ENCODE measurements at regions not wholly inside any gene's neighbourhood (a gene's known extent, or its start where the extent isn't known, plus 50 kb on each side); places are given as distances from the start of the nearest gene placed in this dataset.

GRCh38 chr1:232111611-232112010 is 485.0 kb downstream of the DISC1 start:
- no peaks in the 10 kb centered on the region for H3K9me3 ChIP-seq
- 41 to 51% (median 46%) methylated on average over 3 of the region's 3 CpGs for whole genome bisulfite sequencing, 5 donors
- H3K4me3 ChIP-seq: no peak overlapping the region
- TF ChIP-seq CTCF (IDR thresholded peaks at IDR 0.05 in 8 of 11, conservative IDR thresholded peaks at IDR 0.05 in 3 of 11): no peak
- no peaks in the 10 kb centered on the region for H3K36me3 ChIP-seq
- intact Hi-C loops (cut with DNase I; ENCODE audit: low total_unique reads): no loop called here
- peaks cover 0 to 10% (median 7%) of the 10 kb centered on the region in 7 donors for H3K27me3 ChIP-seq (replicated peaks in 1 of 7)
- no peaks in the 10 kb centered on the region for H3K4me1 ChIP-seq
- no peak for DNase-seq
- no peak overlapping the region for H3K27ac ChIP-seq

GRCh38 chr1:232110281-232111090 is 483.9 kb downstream of the DISC1 start:
- TF ChIP-seq POLR2AphosphoS5 (IDR thresholded peaks at IDR 0.05): no peak
- no peak for TF ChIP-seq POLR2A (IDR thresholded peaks at IDR 0.05)
- TF ChIP-seq CTCF (IDR thresholded peaks at IDR 0.05 in 8 of 11, conservative IDR thresholded peaks at IDR 0.05 in 3 of 11): no peak
- DNase-seq: no peak
- Histone ChIP-seq H3K27me3 (replicated peaks in 1 of 7) (peaks cover 0 to 17% (median 7%) of the 10 kb centered on the region in 7 donors), H3K9me3 (no peaks in the 10 kb centered on the region), H3K4me1 (no peaks in the 10 kb centered on the region), H3K36me3 (no peaks in the 10 kb centered on the region), H3K4me3 (no peak overlapping the region), H3K27ac (no peak overlapping the region)
- WGBS, 5 donors: 45 to 53% (median 52%) methylated on average over 14 of the region's 14 CpGs
- intact Hi-C loops (cut with DNase I; ENCODE audit: low total_unique reads): no loop called here

- no peaks in the 10 kb centered on the region for H3K4me1 ChIP-seq
- no peaks in the 10 kb centered on the region for H3K36me3 ChIP-seq
- no peak overlapping the region for H3K27ac ChIP-seq
- H3K9me3 ChIP-seq: no peaks in the 10 kb centered on the region
- TF ChIP-seq POLR2A (IDR thresholded peaks at IDR 0.05) (no peak), POLR2AphosphoS5 (IDR thresholded peaks at IDR 0.05) (no peak), CTCF (IDR thresholded peaks at IDR 0.05 in 8 of 11, conservative IDR thresholded peaks at IDR 0.05 in 3 of 11) (no peak)
- intact Hi-C loops (cut with DNase I; ENCODE audit: low total_unique reads): no loop called here
- DNase-seq: no peak
- H3K4me3 ChIP-seq: no peak overlapping the region
- WGBS, 5 donors: 67 to 91% (median 85%) methylated on average over 1 of the region's 1 CpG
- peaks cover 0 to 19% (median 7%) of the 10 kb centered on the region in 7 donors for H3K27me3 ChIP-seq (replicated peaks in 1 of 7)
Observed at GRCh38 chr1:232109391-232109790, 482.8 kb downstream of the DISC1 start.

- no peak overlapping the region for H3K4me3 ChIP-seq
- no peak for TF ChIP-seq POLR2AphosphoS5 (IDR thresholded peaks at IDR 0.05)
- no peak for TF ChIP-seq CTCF (IDR thresholded peaks at IDR 0.05 in 8 of 11, conservative IDR thresholded peaks at IDR 0.05 in 3 of 11)
- TF ChIP-seq POLR2A (IDR thresholded peaks at IDR 0.05): no peak
- H3K27ac ChIP-seq: no peak overlapping the region
- 73 to 79% (median 76%) methylated on average over 3 of the region's 3 CpGs for WGBS, 5 donors
- no peaks in the 10 kb centered on the region for H3K4me1 ChIP-seq
- intact Hi-C loops (cut with DNase I; ENCODE audit: low total_unique reads): no loop called here
- no peaks in the 10 kb centered on the region for H3K36me3 ChIP-seq
- H3K27me3 ChIP-seq (replicated peaks in 1 of 7): peaks cover 0 to 19% (median 7%) of the 10 kb centered on the region in 7 donors
- no peak for DNase-seq
- H3K9me3 ChIP-seq: no peaks in the 10 kb centered on the region
Observed at GRCh38 chr1:232108598-232108997, 482.0 kb downstream of the DISC1 start.
